NCI-H510A (cell line): ENCODE measurements at regions not wholly inside any gene's neighbourhood (a gene's known extent, or its start where the extent isn't known, plus 50 kb on each side); places are given as distances from the start of the nearest gene placed in this dataset.
"Not testable (repeated sequence)": the region's sequence is repeated elsewhere in the genome, so short reads cannot be mapped to it uniquely, and the experiment has no call there.

ENCODE experiments used
- DNase-seq: peaks from one replicate; lab custom pipeline; 2025; lab: John Stamatoyannopoulos, UW

- DNase-seq: not testable (repeated sequence)
Measured at GRCh38 chr11:91481875-91482274, 742.7 kb upstream of the FAT3 start.

GRCh38 chr11:91470656-91471055 lies 754.0 kb upstream of the FAT3 start:
- DNase-seq: no peak

GRCh38 chr11:91459840-91460239 lies 764.8 kb upstream of the FAT3 start:
- no peak for DNase-seq

GRCh38 chr11:91446267-91446666 lies 778.4 kb upstream of the FAT3 start:
- no peak for DNase-seq

GRCh38 chr11:91435694-91436395 lies 788.8 kb upstream of the FAT3 start:
- no peak for DNase-seq

GRCh38 chr11:91433284-91434010 lies 791.2 kb upstream of the FAT3 start:
- DNase-seq: no peak

GRCh38 chr11:91421641-91422040 lies 803.0 kb upstream of the FAT3 start:
- DNase-seq: peak; percentile 35

GRCh38 chr11:91407842-91408241 lies 816.8 kb upstream of the FAT3 start:
- DNase-seq: no peak

- no peak for DNase-seq
Measured at GRCh38 chr11:91406009-91406408, 818.6 kb upstream of the FAT3 start.

GRCh38 chr11:91404344-91404743 lies 820.3 kb upstream of the FAT3 start:
- DNase-seq: no peak

GRCh38 chr11:91397134-91397468 lies 827.5 kb upstream of the FAT3 start:
- no peak for DNase-seq

- peak; percentile 20 for DNase-seq
Measured at GRCh38 chr11:91396236-91397133, 828.1 kb upstream of the FAT3 start.

- DNase-seq: no peak
Measured at GRCh38 chr11:91394727-91395414, 829.7 kb upstream of the FAT3 start.

GRCh38 chr11:91394073-91394726 lies 830.4 kb upstream of the FAT3 start:
- DNase-seq: no peak

GRCh38 chr11:91382946-91383345 lies 841.7 kb upstream of the FAT3 start:
- DNase-seq: no peak

- DNase-seq: no peak
Measured at GRCh38 chr11:91374794-91375193, 849.8 kb upstream of the FAT3 start.

- DNase-seq: no peak
Measured at GRCh38 chr11:91373497-91373896, 851.1 kb upstream of the FAT3 start.

GRCh38 chr11:91366816-91367215 lies 857.8 kb upstream of the FAT3 start:
- no peak for DNase-seq

GRCh38 chr11:91365986-91366585 lies 858.5 kb upstream of the FAT3 start:
- DNase-seq: no peak

GRCh38 chr11:91350931-91351330 lies 873.7 kb upstream of the FAT3 start:
- DNase-seq: no peak

GRCh38 chr11:91326751-91327150 lies 897.9 kb upstream of the FAT3 start:
- no peak for DNase-seq
